IMR-90 (cell line): ENCODE measurements at regions not wholly inside any gene's neighbourhood (a gene's known extent, or its start where the extent isn't known, plus 50 kb on each side); places are given as distances from the start of the nearest gene placed in this dataset.

ENCODE experiments used
- ATAC-seq: fragments of 200-7000 bp; cut with Tn5 transposase; 2 replicates; pipeline ENCODE4 v1.9.1; 2020; ENCODE audit warnings: low read depth, mild to moderate bottlenecking, moderate library complexity
- BruUV-seq: library from RNA; stranded (reverse); fragments of 400-500 nt; replicated peaks from 2 replicates; lab custom pipeline; 2021; lab: Mats Ljungman, UMichigan
- CTCF ChIA-PET: fragments of 300-600 bp; formaldehyde crosslinking; extraction: SDS; loops from one replicate; lab custom pipeline; 2021; ENCODE audit warnings: antibody characterized with exemption; lab: Yijun Ruan, JAX
- POLR2A ChIA-PET: fragments of 300-600 bp; sonication (Branson Sonifier 250); formaldehyde crosslinking; loops from one replicate; lab custom pipeline; 2022; ENCODE audit warnings: antibody characterized with exemption; ENCODE audit not compliant: unreplicated experiment; lab: Charles Lee
- DNase-seq: peaks from one replicate; pipeline ENCODE4 v3.0.0; 2013
- H2AFZ ChIP-seq: replicated peaks from 2 replicates; pipeline ENCODE3; 2013; ENCODE audit warnings: low read length, mild to moderate bottlenecking; ENCODE audit not compliant: poor library complexity
- H2AK5ac ChIP-seq: 2 replicates; pipeline ENCODE4 v1.6.1; 2013; ENCODE audit warnings: low read depth, low read length, inconsistent platforms
- H2AK9ac ChIP-seq: replicated peaks from 2 replicates; pipeline ENCODE3; 2013; ENCODE audit warnings: mild to moderate bottlenecking, low read depth, low read length, moderate library complexity; ENCODE audit not compliant: poor library complexity
- H2BK120ac ChIP-seq: 2 replicates; pipeline ENCODE4 v1.6.1; 2013; ENCODE audit warnings: low read depth, low read length, inconsistent platforms
- H2BK15ac ChIP-seq: 3 replicates; pipeline ENCODE4 v1.6.1; 2013; ENCODE audit warnings: low read depth, low read length, inconsistent platforms
- H2BK20ac ChIP-seq: 2 replicates; pipeline ENCODE4 v1.6.1; 2013; ENCODE audit warnings: low read depth, mild to moderate bottlenecking, inconsistent platforms, low read length, moderate library complexity
- H2BK5ac ChIP-seq: 2 replicates; pipeline ENCODE4 v1.6.1; 2013; ENCODE audit warnings: mild to moderate bottlenecking, low read depth, low read length, inconsistent platforms; ENCODE audit not compliant: poor library complexity, severe bottlenecking
- H3K14ac ChIP-seq: replicated peaks from 2 replicates; pipeline ENCODE4 v1.6.1; 2013; ENCODE audit warnings: low read depth, low read length, inconsistent platforms
- H3K18ac ChIP-seq: 2 replicates; pipeline ENCODE4 v1.6.1; 2013; ENCODE audit warnings: low read depth, low read length, control low read depth
- H3K23ac ChIP-seq: 2 replicates; pipeline ENCODE4 v1.6.1; 2013; ENCODE audit warnings: low read depth, low read length, inconsistent platforms
- H3K27ac ChIP-seq: 2 replicates; pipeline ENCODE4 v1.5.1; 2013; ENCODE audit warnings: mild to moderate bottlenecking, control low read depth, low read length; ENCODE audit not compliant: insufficient read depth
- H3K27me3 ChIP-seq: 2 replicates; pipeline ENCODE4 v1.6.1; 2013; ENCODE audit warnings: low read length; ENCODE audit not compliant: control insufficient read depth, insufficient read depth
- H3K36me3 ChIP-seq: 2 replicates; pipeline ENCODE4 v1.6.1; 2013; ENCODE audit warnings: low read length, mixed read lengths; ENCODE audit not compliant: control insufficient read depth, insufficient read depth
- H3K4ac ChIP-seq: 2 replicates; pipeline ENCODE4 v1.6.1; 2013; ENCODE audit warnings: low read depth, low read length, inconsistent platforms
- H3K4me1 ChIP-seq: 2 replicates; pipeline ENCODE4 v1.6.1; 2013; ENCODE audit warnings: low read length, mixed read lengths; ENCODE audit not compliant: control insufficient read depth, insufficient read depth
- H3K4me2 ChIP-seq: 2 replicates; pipeline ENCODE4 v1.6.1; 2013; ENCODE audit warnings: low read depth, mild to moderate bottlenecking, control low read depth, low read length, moderate library complexity
- H3K4me3 ChIP-seq: 2 replicates; pipeline ENCODE4 v1.5.1; 2013; ENCODE audit warnings: low read depth, mild to moderate bottlenecking, control low read depth, low read length, moderate library complexity; ENCODE audit not compliant: insufficient read depth
- H3K56ac ChIP-seq: 2 replicates; pipeline ENCODE4 v1.6.1; 2013; ENCODE audit warnings: low read length, inconsistent platforms; ENCODE audit not compliant: insufficient read depth; ENCODE audit errors: extremely low read depth
- H3K79me1 ChIP-seq, 2 experiments: 2 replicates each; pipeline ENCODE4 v1.6.1; 2013; ENCODE audit warnings: low read length in 2 of 2, inconsistent platforms in 1 of 2, low read depth in 1 of 2
- H3K9ac ChIP-seq: 2 replicates; pipeline ENCODE4 v1.6.1; 2013; ENCODE audit warnings: low read depth, low read length, control low read depth
- H3K9me1 ChIP-seq: 2 replicates; pipeline ENCODE4 v1.6.1; 2013; ENCODE audit warnings: low read length, inconsistent platforms; ENCODE audit not compliant: insufficient read depth
- H3K9me3 ChIP-seq: 2 replicates; pipeline ENCODE4 v1.6.1; 2013; ENCODE audit warnings: low read length; ENCODE audit not compliant: control insufficient read depth, insufficient read depth
- H4K20me1 ChIP-seq: 2 replicates; pipeline ENCODE4 v1.6.1; 2013; ENCODE audit warnings: low read length, inconsistent platforms; ENCODE audit not compliant: insufficient read depth
- H4K5ac ChIP-seq: 2 replicates; pipeline ENCODE4 v1.6.1; 2013; ENCODE audit warnings: mild to moderate bottlenecking, low read depth, low read length, control low read depth
- H4K8ac ChIP-seq, 2 experiments: 2 replicates each; pipeline ENCODE4 v1.6.1; 2013; ENCODE audit warnings: low read depth in 2 of 2, low read length in 2 of 2, control low read depth in 1 of 2, inconsistent platforms in 1 of 2
- H4K91ac ChIP-seq: 2 replicates; pipeline ENCODE4 v1.6.1; 2013; ENCODE audit warnings: low read depth, low read length, inconsistent platforms; ENCODE audit not compliant: insufficient read depth
- NFE2L2 ChIP-seq: fragments of 150-350 bp; IDR thresholded peaks from 2 replicates; pipeline ENCODE4 v1.6.1; 2016; ENCODE audit warnings: low read depth, mild to moderate bottlenecking, low read length
- WGBS, 2 experiments: methylation state at CpG; one replicate each; pipeline versions ENCODE4 v1.1.5 to v1.1.7; 2013; ENCODE audit warnings: missing lambda C conversion rate in 2 of 2; ENCODE audit not compliant: insufficient read length in 1 of 2; ENCODE audit errors: extremely low coverage in 2 of 2; 5-methylcytosine and 5-hydroxymethylcytosine counted together
- dilution Hi-C: fragments of 300-500 bp; cut with HindIII; formaldehyde crosslinking; loops from one replicate; pipeline ENCODE4 v1.14.3; 2018; ENCODE audit warnings: low sequenced_read_pairs; ENCODE audit not compliant: unreplicated experiment
- in situ Hi-C: fragments of 300-500 bp; cut with MboI; formaldehyde crosslinking; loops from 3 replicates; pipeline ENCODE4 v1.14.3; 2019; ENCODE audit warnings: low sequenced_read_pairs, inconsistent platforms, mixed read lengths
- intact Hi-C: fragments of 100-400 bp; cut with micrococcal nuclease; formaldehyde crosslinking; loops from 2 replicates; pipeline ENCODE4 v1.10.0; 2022
- TF ChIP-seq, protein P1 (sequence below): conservative IDR thresholded peaks from 2 replicates; pipeline ENCODE4 v1.5.1; 2012; ENCODE audit warnings: mild to moderate bottlenecking, low read depth, low read length, improper control_type of control experiment

DNA sequence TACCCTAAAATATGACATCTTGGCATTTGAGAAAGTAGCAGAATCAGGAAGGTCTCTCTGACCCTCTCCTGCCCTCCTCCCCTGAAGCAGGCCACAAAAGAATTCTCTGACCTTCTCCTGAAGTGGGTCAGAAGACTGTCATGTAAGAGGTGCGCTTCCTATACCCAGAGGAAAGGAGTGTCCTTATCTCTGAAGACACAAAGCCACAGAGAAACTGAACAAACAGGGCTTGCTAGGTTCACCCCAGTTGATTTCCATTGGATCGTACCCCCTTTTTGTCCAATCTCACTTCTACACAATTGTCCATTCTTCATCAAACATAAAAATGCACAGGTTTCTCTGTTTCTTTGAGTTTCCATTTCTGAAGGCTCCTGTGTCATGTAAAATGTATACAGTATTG, 272.0 kb upstream of the SOX4 start:
- no peak overlapping the region for H2AFZ ChIP-seq
- no peak overlapping the region for H3K18ac ChIP-seq
- H3K4ac ChIP-seq: no peak overlapping the region
- dilution Hi-C loops: no loop called here
- no peaks in the 10 kb centered on the region for H3K9me3 ChIP-seq
- TF ChIP-seq, protein P1, sequence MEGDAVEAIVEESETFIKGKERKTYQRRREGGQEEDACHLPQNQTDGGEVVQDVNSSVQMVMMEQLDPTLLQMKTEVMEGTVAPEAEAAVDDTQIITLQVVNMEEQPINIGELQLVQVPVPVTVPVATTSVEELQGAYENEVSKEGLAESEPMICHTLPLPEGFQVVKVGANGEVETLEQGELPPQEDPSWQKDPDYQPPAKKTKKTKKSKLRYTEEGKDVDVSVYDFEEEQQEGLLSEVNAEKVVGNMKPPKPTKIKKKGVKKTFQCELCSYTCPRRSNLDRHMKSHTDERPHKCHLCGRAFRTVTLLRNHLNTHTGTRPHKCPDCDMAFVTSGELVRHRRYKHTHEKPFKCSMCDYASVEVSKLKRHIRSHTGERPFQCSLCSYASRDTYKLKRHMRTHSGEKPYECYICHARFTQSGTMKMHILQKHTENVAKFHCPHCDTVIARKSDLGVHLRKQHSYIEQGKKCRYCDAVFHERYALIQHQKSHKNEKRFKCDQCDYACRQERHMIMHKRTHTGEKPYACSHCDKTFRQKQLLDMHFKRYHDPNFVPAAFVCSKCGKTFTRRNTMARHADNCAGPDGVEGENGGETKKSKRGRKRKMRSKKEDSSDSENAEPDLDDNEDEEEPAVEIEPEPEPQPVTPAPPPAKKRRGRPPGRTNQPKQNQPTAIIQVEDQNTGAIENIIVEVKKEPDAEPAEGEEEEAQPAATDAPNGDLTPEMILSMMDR: no peak
- TF ChIP-seq NFE2L2: no peak
- H3K4me1 ChIP-seq: no peaks in the 10 kb centered on the region
- no peak overlapping the region for H2BK15ac ChIP-seq
- H3K9me1 ChIP-seq: no peaks in the 10 kb centered on the region
- no peak overlapping the region for H4K91ac ChIP-seq
- no peak overlapping the region for H3K4me2 ChIP-seq
- no peak overlapping the region for H3K56ac ChIP-seq
- WGBS, 2 experiments: no CpG with 5 or more reads among the region's 2 CpGs
- H3K27ac ChIP-seq: no peak overlapping the region
- ChIA-PET POLR2A (no interaction called here), CTCF (no interaction called here)
- H2BK20ac ChIP-seq: no peak overlapping the region
- H2BK5ac ChIP-seq: no peak overlapping the region
- no peaks in the 10 kb centered on the region for H4K20me1 ChIP-seq
- in situ Hi-C loops: no loop called here
- no TSS peak for BruUV-seq
- H3K23ac ChIP-seq: no peak overlapping the region
- no peaks in the 10 kb centered on the region for H3K79me1 ChIP-seq
- ATAC-seq: no peak
- H4K8ac ChIP-seq: no peak overlapping the region
- H3K9ac ChIP-seq: no peak overlapping the region
- no peak overlapping the region for H3K4me3 ChIP-seq
- no peaks in the 10 kb centered on the region for H3K36me3 ChIP-seq
- H3K27me3 ChIP-seq: no peaks in the 10 kb centered on the region
- H2AK5ac ChIP-seq: no peak overlapping the region
- no peak for DNase-seq
- no peak overlapping the region for H2BK120ac ChIP-seq
- intact Hi-C loops: no loop called here
- H2AK9ac ChIP-seq: no peak overlapping the region
- H4K5ac ChIP-seq: no peak overlapping the region
- no peak overlapping the region for H3K14ac ChIP-seq
